Fibroblast of lung (primary cell): ENCODE measurements at regions not wholly inside any gene's neighbourhood (a gene's known extent, or its start where the extent isn't known, plus 50 kb on each side); places are given as distances from the start of the nearest gene placed in this dataset.

Experiments
- EZH2 ChIP-seq: IDR thresholded peaks from 2 replicates; pipeline ENCODE4 v1.5.1; 2012; ENCODE audit warnings: low read length, control low read depth, mild to moderate bottlenecking; ENCODE audit errors: missing control alignments
- TF ChIP-seq, protein P1 (sequence below), 2 donors: IDR thresholded peaks in 1 of 2; conservative IDR thresholded peaks in 1 of 2; 1 replicate in 1 of 2; 2 replicates in 1 of 2; pipeline ENCODE4 v1.5.1; 2011 to 2012; ENCODE audit warnings: low read length in 2 of 2, control low read depth in 1 of 2, inconsistent platforms in 1 of 2, low read depth in 1 of 2, mild to moderate bottlenecking in 1 of 2

DNA sequence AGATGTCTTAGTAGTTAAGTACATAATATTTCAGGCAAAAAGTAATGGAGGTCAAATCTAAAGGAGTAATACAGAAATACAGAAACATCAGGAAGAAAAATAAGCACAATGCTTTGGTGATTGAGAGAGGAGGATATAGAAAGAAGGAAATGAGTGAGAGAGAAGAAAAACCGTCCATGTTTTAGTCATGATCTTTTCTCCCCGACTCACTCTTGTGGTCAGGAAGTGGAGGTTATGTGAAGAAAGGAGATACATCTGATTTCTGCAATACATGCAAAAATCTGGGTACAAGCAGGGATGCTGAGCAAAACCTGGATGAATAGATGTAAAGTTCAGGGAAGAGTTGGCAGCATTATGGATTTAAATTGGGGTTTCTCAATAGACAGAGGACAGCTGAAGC, 1122.5 kb downstream of the SORCS3 start:
- TF ChIP-seq, protein P1, sequence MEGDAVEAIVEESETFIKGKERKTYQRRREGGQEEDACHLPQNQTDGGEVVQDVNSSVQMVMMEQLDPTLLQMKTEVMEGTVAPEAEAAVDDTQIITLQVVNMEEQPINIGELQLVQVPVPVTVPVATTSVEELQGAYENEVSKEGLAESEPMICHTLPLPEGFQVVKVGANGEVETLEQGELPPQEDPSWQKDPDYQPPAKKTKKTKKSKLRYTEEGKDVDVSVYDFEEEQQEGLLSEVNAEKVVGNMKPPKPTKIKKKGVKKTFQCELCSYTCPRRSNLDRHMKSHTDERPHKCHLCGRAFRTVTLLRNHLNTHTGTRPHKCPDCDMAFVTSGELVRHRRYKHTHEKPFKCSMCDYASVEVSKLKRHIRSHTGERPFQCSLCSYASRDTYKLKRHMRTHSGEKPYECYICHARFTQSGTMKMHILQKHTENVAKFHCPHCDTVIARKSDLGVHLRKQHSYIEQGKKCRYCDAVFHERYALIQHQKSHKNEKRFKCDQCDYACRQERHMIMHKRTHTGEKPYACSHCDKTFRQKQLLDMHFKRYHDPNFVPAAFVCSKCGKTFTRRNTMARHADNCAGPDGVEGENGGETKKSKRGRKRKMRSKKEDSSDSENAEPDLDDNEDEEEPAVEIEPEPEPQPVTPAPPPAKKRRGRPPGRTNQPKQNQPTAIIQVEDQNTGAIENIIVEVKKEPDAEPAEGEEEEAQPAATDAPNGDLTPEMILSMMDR (conservative IDR thresholded peaks at IDR 0.05 in 1 of 2, IDR thresholded peaks at IDR 0.05 in 1 of 2; ENCODE audit: low read depth in 1 of 2, low read length in 2 of 2) = no peak
- no peak for TF ChIP-seq EZH2
